ENCODE measurements at regions not wholly inside any gene's neighbourhood (a gene's known extent, or its start where the extent isn't known, plus 50 kb on each side); places are given as distances from the start of the nearest gene placed in this dataset.
A peak's percentile ranks its signal among the peaks of the same experiment; 100 is the strongest.

DNA sequence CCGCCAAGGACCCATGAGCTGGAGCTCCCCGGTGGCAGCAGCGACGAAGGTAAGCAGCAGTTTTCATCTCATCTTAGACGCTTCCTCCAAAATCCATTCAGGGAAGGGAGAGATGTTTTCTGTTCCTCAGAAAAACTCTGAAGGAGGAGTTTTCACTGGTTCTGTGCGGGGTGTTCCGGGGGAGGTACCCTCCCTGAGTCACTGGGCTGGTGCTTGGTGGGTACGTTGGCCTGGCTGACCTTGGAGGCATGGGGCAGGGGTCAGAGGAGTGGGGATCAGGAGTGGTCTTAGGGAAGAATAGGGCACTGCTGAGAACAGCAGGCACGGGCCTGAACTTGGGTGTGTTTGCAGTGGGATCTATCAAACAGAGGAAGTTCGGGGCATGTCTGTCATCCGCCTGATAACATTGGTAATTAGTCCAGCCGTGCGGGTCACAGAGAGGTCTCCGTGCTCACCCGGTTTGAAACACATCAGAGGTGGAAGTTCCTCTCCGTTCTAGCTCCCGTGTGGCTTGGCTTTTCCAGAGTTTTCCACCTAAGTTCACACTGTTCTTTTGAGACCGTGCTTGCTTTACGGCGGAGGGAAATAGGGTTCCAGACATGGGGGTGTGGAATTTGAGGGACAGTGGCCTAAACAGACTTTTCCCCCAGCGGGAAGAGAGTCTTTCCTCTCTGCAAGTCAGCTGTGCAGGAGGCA is 59.6 kb upstream of the CIBAR2 start:
- Histone ChIP-seq H3K4me1 (peaks cover 80% of the 10 kb centered on the region), H3K4me3 (peak overlapping the region; percentile 62), H3K27ac (no peak overlapping the region), H3K27me3 (peaks cover 16% of the 10 kb centered on the region), H3K36me3 (no peaks in the 10 kb centered on the region), H3K9me3 (no peaks in the 10 kb centered on the region)
- DNase-seq (ENCODE audit: low spot score in 2 of 2), result no peak
- 45% methylated on average over 21 of the region's 21 CpGs for WGBS
- TF ChIP-seq POLR2A (IDR thresholded peaks at IDR 0.05) (no peak), POLR2AphosphoS5 (IDR thresholded peaks at IDR 0.05) (no peak), EP300 (IDR thresholded peaks at IDR 0.05) (no peak)
- TF ChIP-seq, protein P1, sequence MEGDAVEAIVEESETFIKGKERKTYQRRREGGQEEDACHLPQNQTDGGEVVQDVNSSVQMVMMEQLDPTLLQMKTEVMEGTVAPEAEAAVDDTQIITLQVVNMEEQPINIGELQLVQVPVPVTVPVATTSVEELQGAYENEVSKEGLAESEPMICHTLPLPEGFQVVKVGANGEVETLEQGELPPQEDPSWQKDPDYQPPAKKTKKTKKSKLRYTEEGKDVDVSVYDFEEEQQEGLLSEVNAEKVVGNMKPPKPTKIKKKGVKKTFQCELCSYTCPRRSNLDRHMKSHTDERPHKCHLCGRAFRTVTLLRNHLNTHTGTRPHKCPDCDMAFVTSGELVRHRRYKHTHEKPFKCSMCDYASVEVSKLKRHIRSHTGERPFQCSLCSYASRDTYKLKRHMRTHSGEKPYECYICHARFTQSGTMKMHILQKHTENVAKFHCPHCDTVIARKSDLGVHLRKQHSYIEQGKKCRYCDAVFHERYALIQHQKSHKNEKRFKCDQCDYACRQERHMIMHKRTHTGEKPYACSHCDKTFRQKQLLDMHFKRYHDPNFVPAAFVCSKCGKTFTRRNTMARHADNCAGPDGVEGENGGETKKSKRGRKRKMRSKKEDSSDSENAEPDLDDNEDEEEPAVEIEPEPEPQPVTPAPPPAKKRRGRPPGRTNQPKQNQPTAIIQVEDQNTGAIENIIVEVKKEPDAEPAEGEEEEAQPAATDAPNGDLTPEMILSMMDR (IDR thresholded peaks at IDR 0.05), result no peak

DNA sequence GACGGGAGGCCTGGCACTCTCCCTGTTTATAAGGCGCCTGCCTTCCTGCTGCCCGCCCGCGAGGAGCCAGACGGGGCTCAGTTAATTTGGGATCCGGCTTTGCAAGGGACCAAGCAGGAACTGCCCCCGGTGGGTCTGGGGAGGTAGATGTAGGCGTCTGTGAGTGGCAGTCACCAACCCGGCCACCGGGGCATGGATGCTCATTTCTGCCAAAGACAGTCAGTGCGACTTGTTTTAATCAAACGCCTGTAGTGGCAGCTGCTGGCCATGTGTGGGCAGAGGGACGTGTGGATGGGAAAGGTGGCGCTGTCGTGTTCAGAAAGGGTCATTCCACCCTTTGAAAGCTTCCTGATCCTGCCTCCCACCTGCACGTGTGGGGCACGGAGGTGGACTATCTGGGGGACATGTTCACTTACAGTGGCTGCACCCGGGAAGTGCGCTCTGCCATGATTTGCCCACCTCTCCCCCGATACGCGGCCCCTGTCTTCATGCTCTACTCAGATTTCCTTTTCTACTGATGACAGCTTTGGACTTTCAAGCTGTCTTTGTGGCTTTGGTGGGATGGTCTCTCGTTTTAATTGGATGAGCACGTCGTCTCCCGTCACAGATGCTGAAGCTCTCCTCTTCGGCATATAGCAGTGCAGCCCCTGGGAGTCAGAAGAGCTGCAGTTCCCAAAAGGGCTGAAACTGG is 60.3 kb upstream of the CIBAR2 start:
- TF ChIP-seq, protein P1 (IDR thresholded peaks at IDR 0.05), result peak; percentile 5 to 24
- TF ChIP-seq POLR2A (IDR thresholded peaks at IDR 0.05) (no peak), EP300 (IDR thresholded peaks at IDR 0.05) (no peak), POLR2AphosphoS5 (IDR thresholded peaks at IDR 0.05) (no peak)

DNA sequence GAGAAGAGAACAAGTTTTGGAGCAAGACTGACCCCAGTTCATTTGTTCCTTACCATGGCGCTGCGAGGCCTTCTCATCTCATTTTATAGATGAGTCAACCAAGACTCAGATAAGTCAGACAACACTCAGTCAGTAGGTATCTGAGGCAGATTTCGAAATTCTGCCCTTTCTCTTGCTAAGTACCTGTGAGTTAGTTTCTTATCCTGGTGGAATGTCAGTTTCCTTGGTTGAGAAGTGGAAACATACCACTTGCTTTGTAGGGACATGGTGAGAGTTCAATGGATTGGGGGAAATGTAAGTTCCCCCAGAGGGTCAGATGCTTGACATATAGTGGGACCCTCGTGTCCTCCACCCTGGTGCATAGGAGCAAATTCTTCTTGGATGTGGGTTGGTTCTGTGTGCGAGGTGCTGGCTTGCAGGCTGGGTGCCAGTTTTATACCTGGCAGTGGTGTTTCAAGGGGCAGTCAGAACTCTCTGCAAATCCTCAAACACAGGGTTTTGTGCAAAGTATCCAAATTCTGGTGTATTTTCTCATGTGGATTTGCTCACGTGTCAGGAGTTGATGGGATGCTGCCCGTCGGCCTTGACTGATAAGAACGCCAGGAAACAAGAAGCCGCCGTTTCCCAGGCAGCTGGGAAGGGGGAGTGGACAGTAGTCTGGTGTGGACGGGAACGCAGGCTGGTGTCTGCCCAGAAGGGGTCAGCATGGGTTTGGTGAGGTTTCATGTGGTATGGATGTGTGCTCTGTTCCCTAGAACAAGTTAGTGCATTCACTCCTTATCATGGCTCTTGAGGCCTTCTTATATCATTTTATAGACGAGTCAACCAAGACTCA is 61.1 kb upstream of the CIBAR2 start:
- no peaks in the 10 kb centered on the region for H3K9me3 ChIP-seq
- peaks cover 68% of the 10 kb centered on the region for H3K4me1 ChIP-seq
- peaks cover 16% of the 10 kb centered on the region for H3K27me3 ChIP-seq
- 68% methylated on average over 14 of the region's 14 CpGs for WGBS
- no peak for DNase-seq (ENCODE audit: low spot score in 2 of 2)
- peak overlapping the region; percentile 62 for H3K4me3 ChIP-seq
- no peak overlapping the region for H3K27ac ChIP-seq
- TF ChIP-seq POLR2AphosphoS5 (IDR thresholded peaks at IDR 0.05) (no peak), POLR2A (IDR thresholded peaks at IDR 0.05) (no peak), EP300 (IDR thresholded peaks at IDR 0.05) (no peak)
- no peaks in the 10 kb centered on the region for H3K36me3 ChIP-seq

More for the DNA sequence above, 60.3 kb upstream of the CIBAR2 start:
- WGBS, result 54% methylated on average over 26 of the region's 28 CpGs
- no peaks in the 10 kb centered on the region for H3K36me3 ChIP-seq
- H3K9me3 ChIP-seq, result no peaks in the 10 kb centered on the region
- no peak for DNase-seq (ENCODE audit: low spot score in 2 of 2)
- peaks cover 74% of the 10 kb centered on the region for H3K4me1 ChIP-seq
- no peak overlapping the region for H3K27ac ChIP-seq
- H3K27me3 ChIP-seq, result peaks cover 16% of the 10 kb centered on the region
- H3K4me3 ChIP-seq, result peak overlapping the region; percentile 62

DNA sequence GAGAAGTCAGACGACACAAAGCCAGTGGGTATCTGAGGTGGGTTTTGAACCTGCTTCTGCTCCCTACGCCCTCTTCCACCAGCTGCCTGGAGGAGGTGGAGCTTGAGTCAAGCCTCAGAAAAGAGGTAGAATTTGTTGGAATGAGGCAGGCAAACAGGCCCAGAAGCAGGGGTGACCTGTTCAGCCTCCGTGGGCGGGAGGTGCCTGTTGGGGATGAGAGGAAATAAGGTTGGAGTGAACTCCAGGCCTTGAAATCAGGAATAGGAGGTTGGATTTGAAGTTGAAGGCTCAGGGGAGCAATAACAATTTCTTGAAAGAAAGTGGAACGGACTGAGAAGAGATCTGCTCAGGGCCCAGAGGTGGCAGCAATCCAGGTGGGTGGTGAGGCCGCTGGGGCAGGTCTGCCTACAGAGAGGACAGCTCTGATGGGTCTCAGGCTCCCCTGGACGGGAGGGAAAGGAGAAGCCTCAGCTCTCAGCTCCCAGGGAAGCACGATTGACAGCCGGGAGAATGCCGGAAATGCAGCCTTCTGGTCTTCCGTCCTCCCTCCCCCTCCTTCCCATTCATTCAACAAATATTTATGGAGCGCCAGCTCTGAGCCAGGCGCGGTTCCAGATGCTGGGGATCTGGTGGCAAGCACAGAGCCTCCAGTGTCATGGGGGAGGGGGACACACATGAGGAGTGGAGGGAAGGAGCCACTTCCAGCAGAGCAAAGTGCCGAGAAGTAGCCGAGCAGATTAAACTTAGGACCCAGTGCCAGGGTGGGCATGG is 61.9 kb upstream of the CIBAR2 start:
- TF ChIP-seq, protein P1 (IDR thresholded peaks at IDR 0.05), result no peak
- TF ChIP-seq POLR2A (IDR thresholded peaks at IDR 0.05) (no peak), EP300 (IDR thresholded peaks at IDR 0.05) (no peak), POLR2AphosphoS5 (IDR thresholded peaks at IDR 0.05) (no peak)
- Histone ChIP-seq H3K4me1 (peaks cover 62% of the 10 kb centered on the region), H3K27me3 (peaks cover 16% of the 10 kb centered on the region), H3K9me3 (no peaks in the 10 kb centered on the region), H3K36me3 (no peaks in the 10 kb centered on the region), H3K27ac (no peak overlapping the region), H3K4me3 (peak overlapping the region; percentile 5)
- WGBS, result 58% methylated on average over 13 of the region's 16 CpGs
- no peak for DNase-seq (ENCODE audit: low spot score in 2 of 2)
